DND-41 (cell line): ENCODE measurements at regions not wholly inside any gene's neighbourhood (a gene's known extent, or its start where the extent isn't known, plus 50 kb on each side); places are given as distances from the start of the nearest gene placed in this dataset.

Experiments used
- EZH2 ChIP-seq: IDR thresholded peaks from 3 replicates; pipeline ENCODE4 v1.6.1; 2012; ENCODE audit warnings: borderline replicate concordance, low read depth, mild to moderate bottlenecking, moderate library complexity, low read length, inconsistent platforms; ENCODE audit not compliant: severe bottlenecking
- TF ChIP-seq, protein P1 (sequence below): IDR thresholded peaks from 2 replicates; pipeline ENCODE4 v1.5.1; 2012; ENCODE audit warnings: borderline replicate concordance, low read length, moderate library complexity, mild to moderate bottlenecking; ENCODE audit not compliant: poor library complexity, severe bottlenecking; ENCODE audit errors: extremely low read depth

DNA sequence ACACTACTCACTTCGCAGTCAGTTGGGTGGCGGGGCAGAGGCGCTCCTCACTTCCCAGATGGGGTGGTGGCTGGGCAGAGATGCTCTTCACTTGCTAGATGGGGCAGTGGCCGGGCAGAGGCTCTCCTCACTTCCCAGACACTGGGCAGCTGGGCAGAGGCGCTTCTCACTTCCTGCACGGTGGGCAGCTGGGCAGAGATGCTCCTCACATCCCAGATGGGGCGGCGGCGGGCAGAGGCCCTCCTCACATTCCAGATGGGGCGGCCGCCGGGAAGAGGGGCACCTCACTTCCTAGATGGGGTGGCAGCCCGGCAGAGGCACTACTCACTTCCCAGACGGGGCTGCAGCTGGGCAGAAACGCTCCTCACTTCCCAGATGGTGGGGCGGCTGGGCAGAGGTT, 199.8 kb downstream of the RTL9 start:
- TF ChIP-seq, protein P1, sequence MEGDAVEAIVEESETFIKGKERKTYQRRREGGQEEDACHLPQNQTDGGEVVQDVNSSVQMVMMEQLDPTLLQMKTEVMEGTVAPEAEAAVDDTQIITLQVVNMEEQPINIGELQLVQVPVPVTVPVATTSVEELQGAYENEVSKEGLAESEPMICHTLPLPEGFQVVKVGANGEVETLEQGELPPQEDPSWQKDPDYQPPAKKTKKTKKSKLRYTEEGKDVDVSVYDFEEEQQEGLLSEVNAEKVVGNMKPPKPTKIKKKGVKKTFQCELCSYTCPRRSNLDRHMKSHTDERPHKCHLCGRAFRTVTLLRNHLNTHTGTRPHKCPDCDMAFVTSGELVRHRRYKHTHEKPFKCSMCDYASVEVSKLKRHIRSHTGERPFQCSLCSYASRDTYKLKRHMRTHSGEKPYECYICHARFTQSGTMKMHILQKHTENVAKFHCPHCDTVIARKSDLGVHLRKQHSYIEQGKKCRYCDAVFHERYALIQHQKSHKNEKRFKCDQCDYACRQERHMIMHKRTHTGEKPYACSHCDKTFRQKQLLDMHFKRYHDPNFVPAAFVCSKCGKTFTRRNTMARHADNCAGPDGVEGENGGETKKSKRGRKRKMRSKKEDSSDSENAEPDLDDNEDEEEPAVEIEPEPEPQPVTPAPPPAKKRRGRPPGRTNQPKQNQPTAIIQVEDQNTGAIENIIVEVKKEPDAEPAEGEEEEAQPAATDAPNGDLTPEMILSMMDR: no peak
- no peak for TF ChIP-seq EZH2
